Hematopoietic multipotent progenitor cell treated with erythropoietin and hydrocortisone succinate and interleukin-3 and kit ligand, for 6 days (in vitro differentiated cells): ENCODE measurements at regions not wholly inside any gene's neighbourhood (a gene's known extent, or its start where the extent isn't known, plus 50 kb on each side); places are given as distances from the start of the nearest gene placed in this dataset.

Experiments used
- DNase-seq: peaks from one replicate; pipeline ENCODE4 v3.0.0-alpha.2; 2015

GRCh38 chr9:82598241-82599039 lies 464.5 kb downstream of the RASEF start:
- no peak for DNase-seq

- no peak for DNase-seq
These were observed 463.5 kb downstream of the RASEF start for GRCh38 chr9:82599336-82599949.

DNA sequence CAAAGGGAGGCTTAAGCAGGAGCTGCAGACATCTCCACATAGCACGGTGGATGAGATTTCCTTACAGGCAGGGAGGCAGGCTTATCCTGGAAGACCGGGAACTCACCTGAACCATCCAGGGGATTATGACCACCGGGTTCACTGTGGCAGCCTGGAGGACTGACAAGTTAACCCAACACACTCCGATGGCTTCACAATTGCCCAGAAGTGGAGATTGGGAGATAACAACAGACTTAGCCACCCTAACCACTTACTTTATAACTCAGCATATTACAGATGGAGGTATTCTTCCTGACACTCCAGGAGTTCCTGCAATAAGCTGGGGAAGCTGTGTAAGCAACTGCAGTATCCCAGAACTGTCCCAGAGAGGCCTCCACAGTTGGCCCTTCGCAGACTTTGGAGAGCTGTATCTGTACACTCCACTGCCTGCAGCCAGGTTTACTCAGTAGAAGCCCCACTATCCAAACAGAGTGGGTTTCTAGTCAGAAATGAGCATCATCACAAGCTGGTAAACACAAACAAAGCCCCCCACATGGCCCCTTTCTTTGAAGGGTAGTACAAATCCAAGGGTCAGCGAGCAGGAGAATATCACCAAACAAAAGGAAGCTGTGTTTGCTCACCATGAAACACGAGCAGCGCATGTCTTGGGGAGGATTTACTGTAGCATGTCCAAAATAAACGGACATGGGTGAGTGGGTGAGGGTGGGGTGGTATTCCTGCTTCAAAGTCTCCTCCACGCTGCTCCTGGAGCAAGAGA lies 462.2 kb downstream of the RASEF start:
- DNase-seq, result no peak

- DNase-seq, result no peak
These were observed 461.6 kb downstream of the RASEF start for GRCh38 chr9:82601293-82601771.

- no peak for DNase-seq
These were observed 457.8 kb downstream of the RASEF start for GRCh38 chr9:82604947-82605656.

- no peak for DNase-seq
These were observed 457.3 kb downstream of the RASEF start for GRCh38 chr9:82605657-82606031.

GRCh38 chr9:82606071-82606470 lies 456.9 kb downstream of the RASEF start:
- no peak for DNase-seq

GRCh38 chr9:82606492-82607382 lies 456.2 kb downstream of the RASEF start:
- peak; percentile 53 for DNase-seq

GRCh38 chr9:82608487-82608886 lies 454.5 kb downstream of the RASEF start:
- no peak for DNase-seq

DNA sequence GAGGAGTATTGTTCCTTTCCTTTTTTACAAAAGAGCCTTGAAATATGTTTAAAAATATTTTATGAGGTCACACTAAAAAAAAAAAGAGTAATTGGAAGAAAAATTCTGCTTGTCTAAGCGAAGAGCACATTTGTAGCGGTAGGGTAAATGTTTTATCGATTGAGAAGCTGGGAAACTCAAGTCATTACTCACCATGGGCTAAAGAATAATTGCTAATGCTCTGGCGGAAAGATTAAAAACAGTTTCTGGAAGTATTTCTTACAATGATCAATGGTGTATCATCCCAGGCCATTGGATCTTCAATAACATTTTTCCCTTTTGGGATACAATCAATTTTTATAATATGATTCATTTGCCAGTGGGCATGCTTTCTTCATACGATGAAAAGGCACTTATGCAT lies 450.0 kb downstream of the RASEF start:
- DNase-seq, result no peak

GRCh38 chr9:82613498-82613897 lies 449.4 kb downstream of the RASEF start:
- DNase-seq, result no peak

DNA sequence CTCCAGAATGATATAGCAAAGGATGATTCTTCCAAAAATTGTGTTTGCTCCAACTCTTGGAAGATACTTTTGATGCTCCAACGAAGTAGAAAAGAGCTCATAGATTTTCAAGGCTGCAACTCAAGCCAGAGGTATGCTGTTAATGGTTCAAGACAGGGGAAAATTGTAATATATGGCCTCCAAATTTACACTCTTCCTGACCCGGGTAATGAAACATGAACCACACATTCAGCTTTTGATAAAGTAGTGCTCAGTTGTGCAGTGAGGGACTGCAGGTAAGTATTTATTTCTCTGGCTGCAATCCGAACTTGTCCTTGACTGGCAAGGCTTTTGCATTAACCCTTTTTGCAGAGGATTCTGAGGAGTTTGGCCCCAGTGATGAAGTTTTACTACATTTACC lies 446.4 kb downstream of the RASEF start:
- no peak for DNase-seq

GRCh38 chr9:82621447-82621846 lies 441.5 kb downstream of the RASEF start:
- DNase-seq, result no peak

DNA sequence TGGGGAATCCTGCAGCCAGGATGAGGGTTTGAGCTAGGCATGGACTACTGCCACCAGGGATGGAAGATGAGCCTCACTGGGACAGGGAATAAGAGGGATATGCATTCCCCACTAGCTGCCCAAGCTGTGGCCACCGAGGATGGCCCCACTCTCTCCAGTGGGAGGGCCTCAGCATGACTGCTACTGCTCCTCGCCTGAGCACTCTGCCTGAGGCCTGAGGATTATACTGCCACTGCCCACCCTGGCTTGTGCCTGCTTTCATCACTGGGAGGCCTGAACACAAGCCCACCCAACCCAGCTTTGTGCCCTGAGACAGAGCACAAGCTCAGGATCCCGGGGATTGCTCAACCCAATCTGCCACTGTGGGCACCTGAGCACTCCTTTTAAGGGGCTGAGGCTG lies 425.6 kb downstream of the RASEF start:
- DNase-seq, result no peak

DNA sequence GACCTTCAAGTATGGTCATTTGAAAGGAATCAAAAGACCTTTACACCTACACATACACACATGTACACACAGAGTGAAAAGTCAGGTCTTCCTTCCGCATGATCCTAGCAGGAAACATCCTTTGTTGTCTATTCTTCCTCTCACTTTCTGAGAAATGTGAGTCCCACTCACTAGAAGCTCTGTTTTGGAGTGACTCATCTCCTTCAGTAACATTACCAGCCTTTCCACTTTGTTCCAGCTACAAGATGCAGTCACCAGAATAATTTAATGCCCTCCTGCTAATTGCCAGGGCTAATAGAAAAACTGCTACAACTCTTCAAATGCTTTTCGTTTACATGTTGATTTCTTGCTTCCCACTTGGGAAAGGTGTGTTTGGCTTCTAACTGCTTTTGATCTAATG lies 417.3 kb downstream of the RASEF start:
- no peak for DNase-seq

GRCh38 chr9:82650368-82650767 lies 412.6 kb downstream of the RASEF start:
- DNase-seq, result no peak

DNA sequence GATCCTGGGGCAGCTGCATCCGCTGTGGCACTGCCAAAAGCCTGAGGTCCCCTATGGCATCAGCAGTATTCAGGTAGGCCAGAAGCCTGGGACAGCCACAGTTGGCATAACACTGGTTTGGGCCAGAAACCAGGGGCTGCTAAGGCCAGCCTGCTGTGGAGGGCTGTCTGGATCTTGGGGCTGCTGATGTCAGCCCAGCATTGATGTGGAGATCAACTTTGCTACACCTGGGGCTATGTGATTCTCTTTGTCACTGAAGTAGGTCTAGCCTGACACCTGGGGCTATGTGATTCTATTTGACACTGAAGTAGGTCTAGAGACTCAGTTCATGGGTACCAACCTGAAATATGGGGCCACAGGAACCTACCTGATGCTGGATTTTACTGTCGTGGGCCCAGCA lies 411.5 kb downstream of the RASEF start:
- no peak for DNase-seq

- no peak for DNase-seq
These were observed 397.6 kb downstream of the RASEF start for GRCh38 chr9:82665324-82665723.

DNA sequence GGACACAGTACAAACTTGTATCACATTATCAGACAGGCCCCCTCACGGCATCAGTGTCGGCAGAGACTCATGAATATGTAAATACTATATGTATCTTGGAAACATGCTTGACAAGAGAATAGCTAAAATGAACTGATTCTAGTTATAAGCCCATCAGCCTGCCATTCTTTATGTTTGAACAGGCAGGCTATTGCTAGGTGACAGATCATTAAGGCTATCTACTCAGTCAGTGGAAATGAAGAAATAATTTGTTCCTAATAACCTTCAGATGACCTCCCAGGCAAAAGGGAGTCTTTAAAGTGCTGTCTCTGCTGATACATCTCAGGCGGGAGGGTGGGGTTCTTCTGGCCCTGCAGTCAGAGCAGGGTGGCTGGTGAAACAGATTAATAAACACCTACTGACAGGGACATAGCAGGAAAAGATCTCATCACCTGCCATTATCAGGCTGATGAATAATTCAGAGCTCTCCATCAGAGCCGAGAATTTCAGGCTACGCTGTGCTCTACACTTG lies 394.2 kb downstream of the RASEF start:
- no peak for DNase-seq

- DNase-seq, result no peak
These were observed 392.9 kb downstream of the RASEF start for GRCh38 chr9:82670000-82670399.

- no peak for DNase-seq
These were observed 392.2 kb downstream of the RASEF start for GRCh38 chr9:82670726-82671125.

DNA sequence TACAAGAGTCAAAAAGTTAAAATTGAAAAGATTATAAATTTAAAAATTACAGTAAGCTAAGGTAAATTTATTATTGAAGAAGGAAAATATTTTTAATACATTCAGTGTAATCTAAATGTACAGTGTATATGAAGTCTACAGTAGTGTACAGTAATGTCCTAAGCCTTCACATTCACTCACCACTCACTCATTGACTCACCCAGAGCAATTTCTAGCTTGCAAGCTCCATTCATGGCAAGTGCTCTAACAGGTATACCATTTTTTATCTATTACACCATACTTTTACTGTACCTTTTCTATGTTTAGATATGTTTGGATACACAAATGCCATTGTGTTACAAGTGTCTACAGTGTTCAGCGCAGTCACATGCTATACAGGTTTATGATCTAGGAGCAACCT lies 389.7 kb downstream of the RASEF start:
- DNase-seq, result no peak
